HEK293 (cell line): ENCODE measurements at regions not wholly inside any gene's neighbourhood (a gene's known extent, or its start where the extent isn't known, plus 50 kb on each side); places are given as distances from the start of the nearest gene placed in this dataset.

Experiments
- CTCF ChIA-PET: fragments of 350-600 bp; formaldehyde crosslinking; extraction: SDS; loops from one replicate; lab custom pipeline; 2021; ENCODE audit warnings: antibody characterized with exemption; lab: Yijun Ruan, JAX
- POLR2A ChIA-PET: fragments of 300-600 bp; formaldehyde crosslinking; extraction: SDS; loops from one replicate; lab custom pipeline; 2020; ENCODE audit warnings: antibody characterized with exemption, inconsistent platforms; lab: Yijun Ruan, JAX
- H3K27ac ChIP-seq: fragments of 200-500 bp; sonication (Bioruptor generic); 2 replicates; pipeline ENCODE4 v1.5.1; 2014; ENCODE audit warnings: low read depth, low read length, control low read depth, inconsistent platforms; ENCODE audit errors: extremely low read depth
- H3K36me3 ChIP-seq, 2 experiments: fragments of 200-500 bp in 1 of 2; sonication (Bioruptor generic) in 1 of 2; 1 replicate in 1 of 2; 2 replicates in 1 of 2; pipeline ENCODE4 v1.5.1; 2014 to 2017; ENCODE audit warnings: inconsistent platforms in 2 of 2, low read length in 2 of 2; ENCODE audit not compliant: control insufficient read depth in 2 of 2, insufficient read depth in 1 of 2
- H3K4me1 ChIP-seq: fragments of 200-500 bp; sonication (Bioruptor generic); 2 replicates; pipeline ENCODE4 v1.5.1; 2014; ENCODE audit warnings: mild to moderate bottlenecking, low read length, inconsistent platforms; ENCODE audit not compliant: control insufficient read depth, insufficient read depth
- H3K4me3 ChIP-seq: 2 replicates; pipeline ENCODE4 v1.5.1; 2011; ENCODE audit warnings: low read depth, mild to moderate bottlenecking, control low read depth, low read length, moderate library complexity
- H3K9me3 ChIP-seq: fragments of 200-500 bp; sonication (Bioruptor generic); 2 replicates; pipeline ENCODE4 v1.5.1; 2014; ENCODE audit warnings: low read depth, low read length, inconsistent platforms; ENCODE audit not compliant: control insufficient read depth, insufficient read depth
- GLIS1 ChIP-seq: fragments of 450-650 bp; formaldehyde crosslinking; IDR thresholded peaks from 2 replicates; pipeline ENCODE4 v1.5.1; 2016; ENCODE audit warnings: missing biosample characterization, missing genetic modification characterization
- PBX3 ChIP-seq: sonication (generic); formaldehyde crosslinking; IDR thresholded peaks from 2 replicates; pipeline ENCODE4 v1.8.1; 2022; ENCODE audit warnings: mild to moderate bottlenecking, moderate library complexity, missing genetic modification reagents
- PRDM4 ChIP-seq: fragments of 450-650 bp; formaldehyde crosslinking; IDR thresholded peaks from 2 replicates; pipeline ENCODE4 v1.5.1; 2017; ENCODE audit warnings: missing biosample characterization, missing genetic modification characterization
- SALL2 ChIP-seq: fragments of 450-650 bp; formaldehyde crosslinking; IDR thresholded peaks from 2 replicates; pipeline ENCODE4 v1.5.0; 2017; ENCODE audit warnings: missing biosample characterization, mild to moderate bottlenecking, missing genetic modification characterization, borderline replicate concordance
- WT1 ChIP-seq: fragments of 450-650 bp; formaldehyde crosslinking; IDR thresholded peaks from 2 replicates; pipeline ENCODE4 v1.5.1; 2016; ENCODE audit warnings: missing biosample characterization, missing genetic modification characterization
- YY1 ChIP-seq: fragments of 450-650 bp; formaldehyde crosslinking; IDR thresholded peaks from 2 replicates; pipeline ENCODE4 v1.5.1; 2018; ENCODE audit warnings: missing biosample characterization, missing genetic modification characterization
- ZBTB11 ChIP-seq: fragments of 450-650 bp; formaldehyde crosslinking; conservative IDR thresholded peaks from 2 replicates; pipeline ENCODE4 v1.5.1; 2016; ENCODE audit warnings: low read depth, missing biosample characterization, missing genetic modification characterization
- ZBTB21 ChIP-seq: fragments of 450-650 bp; formaldehyde crosslinking; IDR thresholded peaks from 2 replicates; pipeline ENCODE4 v1.5.1; 2017; ENCODE audit warnings: missing biosample characterization, missing genetic modification characterization
- ZBTB7A ChIP-seq: fragments of 450-650 bp; formaldehyde crosslinking; IDR thresholded peaks from 2 replicates; pipeline ENCODE4 v1.5.1; 2016; ENCODE audit warnings: low read depth, missing biosample characterization, missing genetic modification characterization
- ZFP3 ChIP-seq: fragments of 450-650 bp; formaldehyde crosslinking; IDR thresholded peaks from 2 replicates; pipeline ENCODE4 v1.5.1; 2016; ENCODE audit warnings: low read depth, missing biosample characterization, missing genetic modification characterization
- ZIC2 ChIP-seq: fragments of 450-650 bp; formaldehyde crosslinking; IDR thresholded peaks from 2 replicates; pipeline ENCODE4 v1.5.1; 2016; ENCODE audit warnings: missing biosample characterization, missing genetic modification characterization
- ZNF121 ChIP-seq: fragments of 450-650 bp; formaldehyde crosslinking; IDR thresholded peaks from 2 replicates; pipeline ENCODE4 v1.5.1; 2016; ENCODE audit warnings: missing biosample characterization, missing genetic modification characterization
- ZNF132 ChIP-seq: fragments of 450-650 bp; formaldehyde crosslinking; IDR thresholded peaks from 2 replicates; pipeline ENCODE4 v1.5.1; 2017; ENCODE audit warnings: missing biosample characterization, missing genetic modification characterization, borderline replicate concordance
- ZNF138 ChIP-seq: fragments of 450-650 bp; formaldehyde crosslinking; IDR thresholded peaks from 2 replicates; pipeline ENCODE4 v1.5.1; 2016; ENCODE audit warnings: missing biosample characterization, missing genetic modification characterization, borderline replicate concordance
- ZNF169 ChIP-seq: fragments of 450-650 bp; formaldehyde crosslinking; IDR thresholded peaks from 2 replicates; pipeline ENCODE4 v1.5.1; 2016; ENCODE audit warnings: missing biosample characterization, missing genetic modification characterization
- ZNF26 ChIP-seq: fragments of 450-650 bp; formaldehyde crosslinking; IDR thresholded peaks from 2 replicates; pipeline ENCODE4 v1.5.1; 2016; ENCODE audit warnings: missing biosample characterization, missing genetic modification characterization
- ZNF302 ChIP-seq: fragments of 450-650 bp; formaldehyde crosslinking; IDR thresholded peaks from 2 replicates; pipeline ENCODE4 v1.5.1; 2016; ENCODE audit warnings: missing biosample characterization, missing genetic modification characterization, low read depth
- ZNF610 ChIP-seq: fragments of 450-650 bp; formaldehyde crosslinking; IDR thresholded peaks from 2 replicates; pipeline ENCODE4 v1.5.1; 2016; ENCODE audit warnings: missing biosample characterization, missing genetic modification characterization, borderline replicate concordance
- ZNF692 ChIP-seq: fragments of 450-650 bp; formaldehyde crosslinking; IDR thresholded peaks from 2 replicates; pipeline ENCODE4 v1.5.1; 2016; ENCODE audit warnings: missing biosample characterization, missing genetic modification characterization
- ZNF704 ChIP-seq: fragments of 450-650 bp; formaldehyde crosslinking; IDR thresholded peaks from 2 replicates; pipeline ENCODE4 v1.5.1; 2016; ENCODE audit warnings: missing biosample characterization, missing genetic modification characterization

GRCh38 chr7:19558527-19558926 lies 150.3 kb downstream of the POLR1F start:
- CTCF ChIA-PET, result no interaction called here
- H3K27ac ChIP-seq, result no peak overlapping the region
- no peaks in the 10 kb centered on the region for H3K9me3 ChIP-seq
- H3K4me1 ChIP-seq, result no peaks in the 10 kb centered on the region
- H3K4me3 ChIP-seq, result no peak overlapping the region
- H3K36me3 ChIP-seq, result no peaks in the 10 kb centered on the region
- TF ChIP-seq ZNF610 (tag by site-specific recombination) (no peak), ZBTB21 (tag by site-specific recombination) (no peak), PRDM4 (tag by site-specific recombination) (no peak), ZBTB11 (tag by site-specific recombination) (no peak), ZNF26 (tag by site-specific recombination) (no peak), PBX3 (CRISPR knock-in tag) (no peak), ZBTB7A (no peak), ZNF704 (tag by site-specific recombination) (no peak), ZNF169 (tag by site-specific recombination) (no peak), ZNF138 (tag by site-specific recombination) (no peak), YY1 (no peak), SALL2 (tag by site-specific recombination) (no peak)
- TF ChIP-seq, all 188 proteins: peak for 0
- POLR2A ChIA-PET, result no interaction called here

- Histone ChIP-seq H3K9me3 (no peaks in the 10 kb centered on the region), H3K4me3 (no peak overlapping the region), H3K27ac (no peak overlapping the region), H3K36me3 (no peaks in the 10 kb centered on the region), H3K4me1 (no peaks in the 10 kb centered on the region)
- ChIA-PET POLR2A (no interaction called here), CTCF (no interaction called here)
- TF ChIP-seq ZNF121 (tag by site-specific recombination) (no peak), WT1 (tag by site-specific recombination) (no peak), ZFP3 (tag by site-specific recombination) (no peak), GLIS1 (tag by site-specific recombination) (no peak), ZNF302 (tag by site-specific recombination) (no peak), ZNF26 (tag by site-specific recombination) (no peak), ZNF132 (tag by site-specific recombination) (no peak), ZNF692 (tag by site-specific recombination) (no peak), ZIC2 (tag by site-specific recombination) (no peak)
Observed at GRCh38 chr7:19557726-19558465, 150.9 kb downstream of the POLR1F start.
